HepG2 (cell line): ENCODE measurements at regions not wholly inside any gene's neighbourhood (a gene's known extent, or its start where the extent isn't known, plus 50 kb on each side); places are given as distances from the start of the nearest gene placed in this dataset.

Experiments used
- ARNTL ChIP-seq: sonication (generic); formaldehyde crosslinking; IDR thresholded peaks from 2 replicates; pipeline ENCODE4 v1.4.0; 2020; ENCODE audit warnings: mild to moderate bottlenecking, missing genetic modification reagents
- GPBP1L1 ChIP-seq: sonication (generic); formaldehyde crosslinking; IDR thresholded peaks from 2 replicates; pipeline ENCODE4 v1.5.0; 2020; ENCODE audit warnings: mild to moderate bottlenecking, missing genetic modification reagents
- LBX2 ChIP-seq: sonication (generic); formaldehyde crosslinking; IDR thresholded peaks from 2 replicates; pipeline ENCODE4 v1.5.0; 2020; ENCODE audit warnings: missing genetic modification reagents, mild to moderate bottlenecking, borderline replicate concordance
- NR2C2 ChIP-seq: sonication (generic); formaldehyde crosslinking; IDR thresholded peaks from 2 replicates; pipeline ENCODE4 v1.4.0; 2020; ENCODE audit warnings: missing genetic modification reagents, mild to moderate bottlenecking, moderate library complexity, borderline replicate concordance
- SMARCE1 ChIP-seq: fragments of 450-650 bp; IDR thresholded peaks from 2 replicates; pipeline ENCODE4 v1.6.1; 2017; ENCODE audit warnings: borderline replicate concordance
- SNAPC4 ChIP-seq: sonication (generic); formaldehyde crosslinking; IDR thresholded peaks from 2 replicates; pipeline ENCODE4 v1.4.0; 2020; ENCODE audit warnings: mild to moderate bottlenecking, missing genetic modification reagents
- THAP8 ChIP-seq: sonication (generic); formaldehyde crosslinking; IDR thresholded peaks from 2 replicates; pipeline ENCODE4 v1.5.1; 2020; ENCODE audit warnings: missing genetic modification reagents, mild to moderate bottlenecking, borderline replicate concordance
- TOE1 ChIP-seq: sonication (generic); formaldehyde crosslinking; IDR thresholded peaks from 2 replicates; pipeline ENCODE4 v1.4.0; 2020; ENCODE audit warnings: mild to moderate bottlenecking, missing genetic modification reagents
- TRIM24 ChIP-seq: sonication (generic); formaldehyde crosslinking; IDR thresholded peaks from 2 replicates; pipeline ENCODE4 v1.8.0; 2022; ENCODE audit warnings: mild to moderate bottlenecking, missing genetic modification reagents
- XRCC5 ChIP-seq: fragments of 200-400 bp; formaldehyde crosslinking; optimal IDR thresholded peaks from 2 replicates; pipeline ENCODE3; 2017; ENCODE audit warnings: mild to moderate bottlenecking, low read length
- ZBTB20 ChIP-seq: sonication (generic); formaldehyde crosslinking; IDR thresholded peaks from 2 replicates; pipeline ENCODE4 v1.8.1; 2023; ENCODE audit warnings: missing genetic modification reagents, low read depth, mild to moderate bottlenecking, borderline replicate concordance
- ZFP37 ChIP-seq: sonication (generic); formaldehyde crosslinking; IDR thresholded peaks from 2 replicates; pipeline ENCODE4 v1.4.0; 2020; ENCODE audit warnings: missing genetic modification reagents, borderline replicate concordance
- ZIK1 ChIP-seq: sonication (generic); formaldehyde crosslinking; IDR thresholded peaks from 2 replicates; pipeline ENCODE4 v1.5.0; 2020; ENCODE audit warnings: mild to moderate bottlenecking, low read depth, missing genetic modification reagents, borderline replicate concordance
- ZNF160 ChIP-seq: sonication (generic); formaldehyde crosslinking; IDR thresholded peaks from 2 replicates; pipeline ENCODE4 v1.8.0; 2022; ENCODE audit warnings: mild to moderate bottlenecking, inconsistent platforms, missing genetic modification reagents
- ZNF20 ChIP-seq: sonication (generic); formaldehyde crosslinking; IDR thresholded peaks from 2 replicates; pipeline ENCODE4 v1.4.0; 2020; ENCODE audit warnings: mild to moderate bottlenecking, moderate library complexity, missing genetic modification reagents
- ZNF251 ChIP-seq: sonication (generic); formaldehyde crosslinking; IDR thresholded peaks from 2 replicates; pipeline ENCODE4 v1.9.0; 2021; ENCODE audit warnings: mild to moderate bottlenecking, missing genetic modification reagents
- ZNF710 ChIP-seq: sonication (generic); formaldehyde crosslinking; IDR thresholded peaks from 2 replicates; pipeline ENCODE4 v1.5.0; 2020; ENCODE audit warnings: mild to moderate bottlenecking, missing genetic modification reagents, borderline replicate concordance
- ZNF749 ChIP-seq: sonication (generic); formaldehyde crosslinking; IDR thresholded peaks from 2 replicates; pipeline ENCODE4 v1.8.0; 2022; ENCODE audit warnings: mild to moderate bottlenecking, missing genetic modification reagents, moderate library complexity, borderline replicate concordance
- ZNF766 ChIP-seq: sonication (generic); formaldehyde crosslinking; IDR thresholded peaks from 2 replicates; pipeline ENCODE4 v1.5.0; 2020; ENCODE audit warnings: missing genetic modification reagents, borderline replicate concordance

GRCh38 chr4:83189631-83190136 is 75.2 kb upstream of the PLAC8 start (continued):
- TF ChIP-seq ARNTL (CRISPR knock-in tag) (no peak), ZFP37 (no peak), SNAPC4 (CRISPR knock-in tag) (no peak), NR2C2 (CRISPR knock-in tag) (no peak), ZNF766 (CRISPR knock-in tag) (no peak), GPBP1L1 (CRISPR knock-in tag) (no peak), ZNF20 (CRISPR knock-in tag) (no peak), ZIK1 (no peak), XRCC5 (peak; percentile 56), TRIM24 (CRISPR knock-in tag) (no peak), ZNF749 (CRISPR knock-in tag) (no peak), SMARCE1 (no peak), ZNF251 (no peak), THAP8 (CRISPR knock-in tag) (no peak), ZNF710 (CRISPR knock-in tag) (no peak), ZNF160 (no peak), ZBTB20 (no peak), TOE1 (CRISPR knock-in tag) (no peak), LBX2 (no peak)
